ENCODE measurements at regions not wholly inside any gene's neighbourhood (a gene's known extent, or its start where the extent isn't known, plus 50 kb on each side); places are given as distances from the start of the nearest gene placed in this dataset.

GRCh38 chr10:33025910-33026309 lies 67.9 kb upstream of the ITGB1 start:
- Histone ChIP-seq H2AK5ac (ENCODE audit: insufficient read length, low read length) (no peak overlapping the region), H4K8ac (replicated peaks; ENCODE audit: insufficient read length, low read depth, low read length) (no peak overlapping the region), H2BK20ac (ENCODE audit: low read depth, low read length, poor library complexity, severe bottlenecking) (no peak overlapping the region), H3K14ac (ENCODE audit: insufficient read depth, low read length) (no peak overlapping the region), H2AFZ (ENCODE audit: low read length) (no peak overlapping the region), H3K9me3 (ENCODE audit: control insufficient read depth, low read depth, low read length) (no peaks in the 10 kb centered on the region), H2BK12ac (ENCODE audit: insufficient read length, low read depth, low read length) (no peak overlapping the region), H3K4ac (ENCODE audit: low read depth, low read length) (no peak overlapping the region), H2BK120ac (ENCODE audit: low read depth, low read length, poor library complexity, severe bottlenecking) (no peak overlapping the region), H3K4me2 (ENCODE audit: insufficient read depth, insufficient read length, low read length) (no peak overlapping the region), H3K9ac (ENCODE audit: extremely low read depth, insufficient read length, low read length) (no peak overlapping the region), H2BK5ac (ENCODE audit: insufficient read length, low read length) (no peak overlapping the region), H3K4me1 (ENCODE audit: insufficient read depth, low read length) (no peaks in the 10 kb centered on the region; the same call in none of the 2 replicates), H4K91ac (ENCODE audit: insufficient read length, low read depth, low read length) (no peak overlapping the region), H3K79me1 (ENCODE audit: insufficient read depth, low read depth, low read length, poor library complexity, severe bottlenecking) (no peaks in the 10 kb centered on the region), H3K27ac (ENCODE audit: insufficient read length, low read depth, low read length) (no peak overlapping the region), H3K23ac (ENCODE audit: insufficient read length, low read depth, low read length) (no peak overlapping the region), H3K27me3 (ENCODE audit: insufficient read depth, low read length) (no peaks in the 10 kb centered on the region), H4K20me1 (ENCODE audit: control insufficient read depth, insufficient read depth, insufficient read length) (no peaks in the 10 kb centered on the region), H3T11ph (ENCODE audit: low read length) (no peak overlapping the region), H3K18ac (ENCODE audit: insufficient read length, low read depth, low read length) (no peak overlapping the region), H3K56ac (ENCODE audit: insufficient read length, low read depth, low read length) (no peak overlapping the region), H3K23me2 (ENCODE audit: insufficient read length, low read depth, low read length, poor library complexity, severe bottlenecking) (no peaks in the 10 kb centered on the region), H3K79me2 (ENCODE audit: insufficient read depth, low read length) (no peaks in the 10 kb centered on the region), H2BK15ac (ENCODE audit: low read depth, low read length) (no peak overlapping the region), H4K5ac (ENCODE audit: insufficient read length, low read depth, low read length) (no peak overlapping the region)
- peaks cover 31 to 33% of the 10 kb centered on the region in 2 experiments for H3K4me1 Mint-ChIP-seq
- H3K27ac Mint-ChIP-seq, result no peak overlapping the region
- no peaks in the 10 kb centered on the region; a peak in 1 of 7 replicates for H3K36me3 Mint-ChIP-seq (ENCODE audit: insufficient read depth in 1 of 3, low read depth in 3 of 3)
- no peaks in the 10 kb centered on the region for H3K9me3 Mint-ChIP-seq
- no peak overlapping the region for H3K4me3 Mint-ChIP-seq
- no peaks in the 10 kb centered on the region; the same call in none of the 2 replicates for H3K27me3 Mint-ChIP-seq (ENCODE audit: low read depth)
- no peak for TF ChIP-seq CTCF (conservative IDR thresholded peaks at IDR 0.05)
- DNase-seq, result no peak
- no CpG with 5 or more reads among the region's 4 CpGs for WGBS (ENCODE audit: extremely low coverage, insufficient read length, low lambda C conversion rate)

All from H9 (cell line).